Heart left ventricle (tissue), 16 donors: ENCODE measurements at regions not wholly inside any gene's neighbourhood (a gene's known extent, or its start where the extent isn't known, plus 50 kb on each side); places are given as distances from the start of the nearest gene placed in this dataset.

ENCODE experiments used
- ATAC-seq, 4 donors: fragments of 200-7000 bp; cut with Tn5 transposase; one replicate each; pipeline ENCODE4 v1.9.1; 2020 to 2022; ENCODE audit warnings: moderate library complexity in 4 of 4, mild to moderate bottlenecking in 3 of 4, moderate number of reproducible peaks in 1 of 4
- DNase-seq, 5 donors: peaks; one replicate each; pipeline ENCODE4 v3.0.0-alpha.2; 2020
- H3K27ac ChIP-seq, 12 donors: fragments of 200-600 bp; sonication (generic) in 4 of 12; one replicate each; pipeline versions ENCODE4 v1.5.0 to v1.8.0; 2016 to 2022; ENCODE audit warnings: mild to moderate bottlenecking in 2 of 12
- H3K27me3 ChIP-seq, 9 donors: fragments of 200-600 bp; sonication (generic) in 2 of 9; one replicate each; pipeline versions ENCODE4 v1.5.1 to v1.8.0; 2016 to 2022; ENCODE audit warnings: mild to moderate bottlenecking in 3 of 9
- H3K36me3 ChIP-seq, 9 donors: fragments of 200-600 bp; sonication (generic) in 2 of 9; one replicate each; pipeline versions ENCODE4 v1.5.0 to v1.8.0; 2018 to 2022; ENCODE audit warnings: mild to moderate bottlenecking in 2 of 9
- H3K4me1 ChIP-seq, 12 donors: fragments of 200-600 bp; sonication (generic) in 4 of 12; one replicate each; pipeline versions ENCODE4 v1.5.0 to v1.8.0; 2016 to 2022; ENCODE audit warnings: mild to moderate bottlenecking in 3 of 12
- H3K4me3 ChIP-seq, 12 donors: fragments of 200-600 bp; sonication (generic) in 4 of 12; one replicate each; pipeline versions ENCODE4 v1.5.0 to v1.8.0; 2017 to 2022; ENCODE audit warnings: mild to moderate bottlenecking in 9 of 12, moderate library complexity in 4 of 12
- H3K9me3 ChIP-seq, 12 donors: fragments of 200-600 bp; sonication (generic) in 4 of 12; one replicate each; pipeline versions ENCODE4 v1.5.0 to v1.8.0; 2016 to 2022; ENCODE audit warnings: mild to moderate bottlenecking in 1 of 12
- POLR2A ChIP-seq, 2 donors: fragments of 450-650 bp; IDR thresholded peaks; one replicate each; pipeline ENCODE4 v1.6.1; 2017; ENCODE audit warnings: antibody characterized with exemption in 2 of 2, mild to moderate bottlenecking in 2 of 2, moderate library complexity in 2 of 2
- WGBS, 4 donors: extraction: QIAGEN DNeasy Blood & Tissue Kit in 2 of 4; methylation state at CpG; one replicate each; pipeline versions ENCODE4 v1.1.5 to v1.1.7; 2013 to 2018; 5-methylcytosine and 5-hydroxymethylcytosine counted together
- intact Hi-C, 10 donors: fragments of 100-400 bp; cut with DNase I; formaldehyde crosslinking; loops; one replicate each; pipeline versions ENCODE4 v1.11.1 to v1.14.2; 2022
- TF ChIP-seq, protein P1 (sequence below), 12 donors: fragments of 200-600 bp; sonication (generic) in 4 of 12; IDR thresholded peaks; one replicate each; pipeline versions ENCODE4 v1.5.0 to v1.8.0; 2018 to 2022; ENCODE audit warnings: antibody characterized with exemption in 12 of 12, mild to moderate bottlenecking in 5 of 12
- donor health status: ischemic (EF 13 %, LVEDD 7.1; RV severe dilation, severe dysfunction).
- donor health status: healthy with polysubstance abuse.
- donor health status: DM: no; HTN: yes; CAD: no.
- donor health status: DM: no; HTN: no; CAD: no.
- donor health status: ischemic (EF 25% LVEDD 6.9; RV normal size, moderate dysfunction).
- donor health status: ischemic (EF 25% LVEDD 5.7; RV mildly dilated, moderate dysfunction).
- donor health status: healthy.
- donor health status: DM: yes; HTN: yes; CAD: no.
- donor health status: ischemic (EF 35%, LVEDD 5.7; RV mildly dilated, moderate dysfunction).
- donor health status: nonischemic (EF 11% LVEDD 7.7; RV severe dilation, severe dysfunction).
- donor health status: DM: yes; HTN: yes; CAD: no.
- donor health status: PGD.
- donor health status: ischemic (EF 29% LVEDD 5.4; RV normal size, mild dysfunction).
- donor health status: nonischemic (EF 23%, LVEDD 6.1; RV moderate dilation, normal function).

DNA sequence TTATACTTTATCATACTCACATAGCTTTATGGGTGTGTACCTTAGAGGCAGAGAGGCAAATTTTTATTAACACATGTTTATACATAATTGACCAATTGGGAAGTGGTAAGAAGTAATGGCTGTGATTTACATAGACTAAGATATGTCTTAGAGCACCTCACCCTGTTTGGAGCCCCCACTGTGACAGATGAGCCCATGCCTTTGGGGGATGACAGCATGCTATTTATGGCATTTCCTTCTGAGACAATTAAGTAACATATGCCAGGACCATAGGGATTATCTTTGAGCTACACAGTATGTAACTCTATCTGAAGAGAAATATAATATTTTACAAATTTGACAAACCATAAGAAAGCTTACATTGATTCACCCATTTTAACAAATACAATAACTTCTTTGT lies 1655.3 kb upstream of the ACVR2A start:
- no peak for ATAC-seq
- no peak for TF ChIP-seq POLR2A (IDR thresholded peaks at IDR 0.05)
- TF ChIP-seq, protein P1, sequence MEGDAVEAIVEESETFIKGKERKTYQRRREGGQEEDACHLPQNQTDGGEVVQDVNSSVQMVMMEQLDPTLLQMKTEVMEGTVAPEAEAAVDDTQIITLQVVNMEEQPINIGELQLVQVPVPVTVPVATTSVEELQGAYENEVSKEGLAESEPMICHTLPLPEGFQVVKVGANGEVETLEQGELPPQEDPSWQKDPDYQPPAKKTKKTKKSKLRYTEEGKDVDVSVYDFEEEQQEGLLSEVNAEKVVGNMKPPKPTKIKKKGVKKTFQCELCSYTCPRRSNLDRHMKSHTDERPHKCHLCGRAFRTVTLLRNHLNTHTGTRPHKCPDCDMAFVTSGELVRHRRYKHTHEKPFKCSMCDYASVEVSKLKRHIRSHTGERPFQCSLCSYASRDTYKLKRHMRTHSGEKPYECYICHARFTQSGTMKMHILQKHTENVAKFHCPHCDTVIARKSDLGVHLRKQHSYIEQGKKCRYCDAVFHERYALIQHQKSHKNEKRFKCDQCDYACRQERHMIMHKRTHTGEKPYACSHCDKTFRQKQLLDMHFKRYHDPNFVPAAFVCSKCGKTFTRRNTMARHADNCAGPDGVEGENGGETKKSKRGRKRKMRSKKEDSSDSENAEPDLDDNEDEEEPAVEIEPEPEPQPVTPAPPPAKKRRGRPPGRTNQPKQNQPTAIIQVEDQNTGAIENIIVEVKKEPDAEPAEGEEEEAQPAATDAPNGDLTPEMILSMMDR (IDR thresholded peaks at IDR 0.05), result no peak
- Histone ChIP-seq H3K27ac (no peak overlapping the region), H3K4me1 (no peaks in the 10 kb centered on the region), H3K36me3 (no peaks in the 10 kb centered on the region), H3K4me3 (no peak overlapping the region), H3K27me3 (no peaks in the 10 kb centered on the region), H3K9me3 (no peaks in the 10 kb centered on the region)
- DNase-seq, result no peak
- intact Hi-C loops, result no loop called here

GRCh38 chr2:146173934-146174333 lies 1654.0 kb upstream of the ZEB2 start:
- Histone ChIP-seq H3K4me3 (no peak overlapping the region), H3K27me3 (no peaks in the 10 kb centered on the region), H3K27ac (no peak overlapping the region), H3K9me3 (peaks cover 0 to 25% (median 4%) of the 10 kb centered on the region in 12 donors), H3K4me1 (no peaks in the 10 kb centered on the region), H3K36me3 (no peaks in the 10 kb centered on the region)
- TF ChIP-seq, protein P1 (IDR thresholded peaks at IDR 0.05), result no peak
- no peak for TF ChIP-seq POLR2A (IDR thresholded peaks at IDR 0.05)
- ATAC-seq (no peak), DNase-seq (no peak)
- WGBS, 4 donors, result 86 to 92% (median 87%) methylated on average over 2 of the region's 2 CpGs
- intact Hi-C loops, result no loop called here

DNA sequence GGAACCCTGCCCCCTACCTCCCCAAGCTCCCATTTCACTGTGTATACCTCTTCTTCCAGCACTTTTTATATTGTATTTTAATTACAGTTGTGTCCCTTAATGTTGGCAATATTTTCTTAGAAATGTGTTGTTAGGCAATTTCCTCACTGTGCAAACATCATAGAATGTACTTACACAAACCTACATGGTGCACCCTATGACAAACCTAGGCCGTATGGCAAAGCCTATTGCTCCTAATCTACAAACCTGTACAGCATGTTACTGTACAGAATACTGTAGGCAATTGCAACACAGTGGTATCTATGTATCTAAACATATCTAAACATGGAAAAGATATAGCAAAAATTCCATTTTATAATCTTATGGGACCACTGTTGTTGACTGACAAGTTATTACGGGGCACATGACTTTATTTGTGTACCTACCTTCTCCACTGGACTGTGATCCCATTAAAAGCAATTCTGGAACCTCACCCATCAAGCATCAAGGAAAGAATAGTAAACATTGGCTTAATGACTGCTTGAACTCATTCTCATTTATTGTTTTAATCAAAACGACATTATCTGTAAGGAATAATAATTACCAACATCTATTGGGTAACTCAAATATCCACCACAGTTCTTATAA lies 1641.5 kb upstream of the ZEB2 start:
- Histone ChIP-seq H3K4me1 (no peaks in the 10 kb centered on the region), H3K36me3 (no peaks in the 10 kb centered on the region), H3K27ac (no peak overlapping the region), H3K4me3 (no peak overlapping the region), H3K9me3 (no peaks in the 10 kb centered on the region), H3K27me3 (no peaks in the 10 kb centered on the region)
- ATAC-seq, result no peak
- TF ChIP-seq, protein P1 (IDR thresholded peaks at IDR 0.05), result no peak
- no peak for TF ChIP-seq POLR2A (IDR thresholded peaks at IDR 0.05)
- WGBS, 4 donors, result 49 to 84% (median 71%) methylated on average over 3 of the region's 3 CpGs
- intact Hi-C loops, result no loop called here
- DNase-seq, result no peak

- peaks cover 0 to 4% (median 0%) of the 10 kb centered on the region in 12 donors for H3K9me3 ChIP-seq
- ATAC-seq (no peak), DNase-seq (no peak)
- H3K27me3 ChIP-seq, result no peaks in the 10 kb centered on the region
- no peaks in the 10 kb centered on the region for H3K36me3 ChIP-seq
- WGBS, 4 donors, result 95 to 100% (median 96%) methylated on average over 3 of the region's 3 CpGs
- H3K4me3 ChIP-seq, result no peak overlapping the region
- intact Hi-C loops, result no loop called here
- H3K27ac ChIP-seq, result no peak overlapping the region
- no peaks in the 10 kb centered on the region for H3K4me1 ChIP-seq
- TF ChIP-seq POLR2A (IDR thresholded peaks at IDR 0.05), result no peak
- TF ChIP-seq, protein P1 (IDR thresholded peaks at IDR 0.05), result no peak
These were observed 1638.3 kb upstream of the ZEB2 start for GRCh38 chr2:146158072-146158674.
